ENCODE measurements at regions not wholly inside any gene's neighbourhood (a gene's known extent, or its start where the extent isn't known, plus 50 kb on each side); places are given as distances from the start of the nearest gene placed in this dataset.

GRCh38 chr20:11047559-11047958, 373.8 kb upstream of the JAG1 start:
- TF ChIP-seq CTCF (IDR thresholded peaks at IDR 0.05) (no peak), POLR2A (IDR thresholded peaks at IDR 0.05) (no peak)
